ENCODE measurements at regions not wholly inside any gene's neighbourhood (a gene's known extent, or its start where the extent isn't known, plus 50 kb on each side); places are given as distances from the start of the nearest gene placed in this dataset.
A peak's percentile ranks its signal among the peaks of the same experiment; 100 is the strongest.

DNA sequence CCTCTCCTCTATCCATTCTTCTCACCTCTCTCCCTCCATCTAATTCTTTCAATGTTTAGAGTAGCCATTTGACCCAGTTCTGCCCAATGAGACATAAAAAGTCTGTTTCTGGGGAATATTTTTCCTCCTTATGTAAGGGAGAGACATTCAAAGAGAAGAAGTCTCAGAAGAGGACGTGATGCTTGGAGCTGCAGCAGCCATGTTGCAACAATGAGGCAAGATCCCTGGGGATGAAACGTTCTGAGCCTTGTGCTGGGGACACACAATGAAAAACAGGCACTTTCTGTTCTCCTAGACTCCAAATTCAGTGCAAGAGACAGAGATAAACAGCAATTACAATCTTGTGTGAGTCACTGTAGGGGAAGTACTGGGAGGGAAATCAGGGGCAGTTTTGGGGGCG lies 130.8 kb downstream of the FOXL1 start:
- peak overlapping the region in 1 of 7 donors; percentile 27 for H3K4me3 Mint-ChIP-seq
- no peaks in the 10 kb centered on the region for H3K4me1 Mint-ChIP-seq
- peaks cover 3 to 4% of the 10 kb centered on the region in 2 donors for H3K27me3 Mint-ChIP-seq
- Histone ChIP-seq H3K4me3 (ENCODE audit: low read length) (no peak overlapping the region), H3K27me3 (ENCODE audit: insufficient read depth, low read length, poor library complexity, severe bottlenecking) (no peaks in the 10 kb centered on the region), H3K27ac (ENCODE audit: low read depth, low read length) (no peak overlapping the region), H3K4me1 (ENCODE audit: insufficient read depth, low read length) (no peaks in the 10 kb centered on the region), H3K36me3 (ENCODE audit: insufficient read depth, low read length) (no peaks in the 10 kb centered on the region), H3K9me3 (ENCODE audit: low read length) (no peaks in the 10 kb centered on the region)
- CTCF ChIA-PET = no interaction called here
- no peak for DNase-seq
- peaks cover 0 to 4% (median 0%) of the 10 kb centered on the region in 5 donors for H3K9me3 Mint-ChIP-seq
- POLR2A ChIA-PET = no interaction called here
- H3K27ac Mint-ChIP-seq = peak overlapping the region in 1 of 8 donors; percentile 83
- H3K36me3 Mint-ChIP-seq = no peaks in the 10 kb centered on the region

- Histone ChIP-seq H3K27ac (ENCODE audit: low read depth, low read length) (no peak overlapping the region), H3K9me3 (ENCODE audit: low read length) (no peaks in the 10 kb centered on the region), H3K4me3 (ENCODE audit: low read length) (no peak overlapping the region), H3K36me3 (ENCODE audit: insufficient read depth, low read length) (no peaks in the 10 kb centered on the region), H3K27me3 (ENCODE audit: insufficient read depth, low read length, poor library complexity, severe bottlenecking) (no peaks in the 10 kb centered on the region), H3K4me1 (ENCODE audit: insufficient read depth, low read length) (no peaks in the 10 kb centered on the region)
- Mint-ChIP-seq H3K9me3 (peaks cover 0 to 4% (median 0%) of the 10 kb centered on the region in 5 donors), H3K27ac (no peak overlapping the region), H3K4me3 (no peak overlapping the region), H3K36me3 (no peaks in the 10 kb centered on the region), H3K27me3 (peaks cover 3 to 4% of the 10 kb centered on the region in 2 donors), H3K4me1 (no peaks in the 10 kb centered on the region)
- POLR2A ChIA-PET = no interaction called here
- no peak for DNase-seq
- CTCF ChIA-PET = no interaction called here
These were observed 131.7 kb downstream of the FOXL1 start for GRCh38 chr16:86709902-86710601.

DNA sequence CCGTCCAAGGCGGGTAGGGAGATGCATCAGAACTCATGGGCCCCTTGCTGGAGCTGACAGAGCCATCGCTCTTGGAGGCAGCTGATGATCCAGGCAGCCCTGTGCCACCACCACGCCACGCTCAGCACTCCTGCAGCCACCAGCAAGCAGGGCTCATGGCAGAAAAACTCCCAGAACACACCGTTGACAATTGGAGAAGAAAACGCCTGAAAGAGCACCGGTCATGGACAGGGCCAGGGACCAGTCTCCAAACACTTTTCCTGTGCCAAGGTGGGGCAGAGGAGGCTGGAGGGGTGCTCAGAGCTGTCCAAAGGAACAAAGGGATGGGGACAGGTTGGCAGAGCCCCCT lies 132.2 kb downstream of the FOXL1 start:
- no peak overlapping the region for H3K4me3 Mint-ChIP-seq
- no peaks in the 10 kb centered on the region for H3K36me3 ChIP-seq (ENCODE audit: insufficient read depth, low read length)
- ChIA-PET CTCF (no interaction called here), POLR2A (no interaction called here)
- no peaks in the 10 kb centered on the region for H3K4me1 ChIP-seq (ENCODE audit: insufficient read depth, low read length)
- H3K27me3 ChIP-seq (ENCODE audit: insufficient read depth, low read length, poor library complexity, severe bottlenecking) = no peaks in the 10 kb centered on the region
- no peaks in the 10 kb centered on the region for H3K36me3 Mint-ChIP-seq
- peaks cover 0 to 4% (median 0%) of the 10 kb centered on the region in 5 donors for H3K9me3 Mint-ChIP-seq
- H3K27ac ChIP-seq (ENCODE audit: low read depth, low read length) = no peak overlapping the region
- H3K4me1 Mint-ChIP-seq = no peaks in the 10 kb centered on the region
- H3K27me3 Mint-ChIP-seq = peaks cover 1 to 7% of the 10 kb centered on the region in 2 donors
- no peak overlapping the region for H3K4me3 ChIP-seq (ENCODE audit: low read length)
- DNase-seq = no peak
- H3K9me3 ChIP-seq (ENCODE audit: low read length) = no peaks in the 10 kb centered on the region
- H3K27ac Mint-ChIP-seq = no peak overlapping the region

DNA sequence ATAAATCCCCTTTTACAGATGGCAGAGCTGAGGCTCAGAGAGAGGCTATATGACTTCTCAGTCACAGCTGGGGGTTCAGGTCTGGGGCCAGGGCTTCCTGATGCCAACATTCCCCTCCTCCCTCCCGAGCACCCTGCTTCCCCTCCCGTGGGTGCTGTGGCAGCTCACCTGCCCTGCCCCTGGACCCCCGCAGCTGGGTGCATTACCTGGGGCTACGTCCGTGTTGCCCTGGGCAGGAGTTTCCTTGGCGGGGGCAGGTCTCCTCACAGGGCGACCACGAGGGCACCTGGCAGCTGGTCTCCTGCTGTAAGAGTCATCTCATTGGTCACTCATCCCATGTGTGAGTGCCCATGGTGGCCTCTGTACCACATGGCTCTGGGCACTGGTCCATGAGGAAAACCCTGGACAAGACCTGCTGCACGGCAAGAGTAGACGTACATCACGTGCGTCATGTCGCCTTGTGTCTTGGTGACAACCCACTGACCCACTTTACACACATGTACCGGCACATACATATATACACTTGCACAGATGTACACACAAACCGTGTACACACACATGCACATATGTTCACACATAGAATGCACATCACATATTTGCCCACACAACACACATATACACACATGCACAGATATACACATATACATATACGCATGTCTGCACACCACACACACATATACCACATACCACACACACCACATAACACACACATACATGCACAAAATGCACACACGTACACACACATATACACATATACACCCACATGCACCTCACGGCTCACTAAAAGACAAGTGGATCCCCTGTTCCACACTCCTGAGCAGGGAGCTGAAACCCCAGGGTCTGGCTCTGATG lies 134.0 kb downstream of the FOXL1 start:
- Mint-ChIP-seq H3K4me1 (no peaks in the 10 kb centered on the region), H3K27ac (no peak overlapping the region), H3K4me3 (no peak overlapping the region), H3K27me3 (peaks cover 2 to 10% of the 10 kb centered on the region in 2 donors), H3K9me3 (peaks cover 0 to 5% (median 0%) of the 10 kb centered on the region in 5 donors), H3K36me3 (no peaks in the 10 kb centered on the region)
- no peak overlapping the region for H3K4me3 ChIP-seq (ENCODE audit: low read length)
- ChIA-PET CTCF (no interaction called here), POLR2A (no interaction called here)
- H3K9me3 ChIP-seq (ENCODE audit: low read length) = no peaks in the 10 kb centered on the region
- no peaks in the 10 kb centered on the region for H3K27me3 ChIP-seq (ENCODE audit: insufficient read depth, low read length, poor library complexity, severe bottlenecking)
- H3K36me3 ChIP-seq (ENCODE audit: insufficient read depth, low read length) = no peaks in the 10 kb centered on the region
- H3K4me1 ChIP-seq (ENCODE audit: insufficient read depth, low read length) = no peaks in the 10 kb centered on the region
- H3K27ac ChIP-seq (ENCODE audit: low read depth, low read length) = no peak overlapping the region
- DNase-seq = no peak

- Histone ChIP-seq H3K9me3 (ENCODE audit: low read length) (no peaks in the 10 kb centered on the region), H3K4me1 (ENCODE audit: insufficient read depth, low read length) (no peaks in the 10 kb centered on the region), H3K27ac (ENCODE audit: low read depth, low read length) (no peak overlapping the region), H3K36me3 (ENCODE audit: insufficient read depth, low read length) (no peaks in the 10 kb centered on the region), H3K27me3 (ENCODE audit: insufficient read depth, low read length, poor library complexity, severe bottlenecking) (no peaks in the 10 kb centered on the region), H3K4me3 (ENCODE audit: low read length) (no peak overlapping the region)
- Mint-ChIP-seq H3K27ac (no peak overlapping the region), H3K4me3 (no peak overlapping the region), H3K27me3 (peaks cover 6 to 14% of the 10 kb centered on the region in 2 donors), H3K36me3 (no peaks in the 10 kb centered on the region), H3K4me1 (no peaks in the 10 kb centered on the region), H3K9me3 (peaks cover 0 to 3% (median 0%) of the 10 kb centered on the region in 5 donors)
- DNase-seq = no peak
- ChIA-PET POLR2A (no interaction called here), CTCF (no interaction called here)
These were observed 134.8 kb downstream of the FOXL1 start for GRCh38 chr16:86713021-86713631.

DNA sequence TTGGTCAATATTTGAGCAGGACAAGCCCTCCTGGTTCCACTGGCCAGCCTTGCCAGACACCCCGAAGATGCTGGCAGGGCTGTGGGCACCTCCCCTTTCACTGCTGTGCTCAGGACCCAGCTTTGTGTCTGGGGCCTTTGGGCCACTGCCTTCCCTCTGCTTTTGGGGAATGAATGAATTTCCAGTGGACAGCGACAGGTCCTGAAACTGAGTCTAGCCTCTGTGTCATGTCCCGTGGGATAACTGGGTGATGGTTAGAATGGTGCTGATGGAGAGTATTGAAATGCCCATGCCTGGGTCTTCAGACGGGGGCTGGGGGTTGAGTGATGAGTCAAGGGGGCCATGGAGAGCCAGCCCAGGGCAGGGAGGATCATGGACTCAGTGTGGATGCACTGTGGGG lies 135.8 kb downstream of the FOXL1 start:
- Mint-ChIP-seq H3K36me3 (no peaks in the 10 kb centered on the region), H3K4me1 (no peaks in the 10 kb centered on the region), H3K27ac (no peak overlapping the region), H3K4me3 (no peak overlapping the region), H3K9me3 (peaks cover 0 to 2% (median 0%) of the 10 kb centered on the region in 5 donors), H3K27me3 (peaks cover 10 to 14% of the 10 kb centered on the region in 2 donors)
- H3K27ac ChIP-seq (ENCODE audit: low read depth, low read length) = no peak overlapping the region
- CTCF ChIA-PET = no interaction called here
- H3K9me3 ChIP-seq (ENCODE audit: low read length) = no peaks in the 10 kb centered on the region
- H3K27me3 ChIP-seq (ENCODE audit: insufficient read depth, low read length, poor library complexity, severe bottlenecking) = no peaks in the 10 kb centered on the region
- no peak for DNase-seq
- no peak overlapping the region for H3K4me3 ChIP-seq (ENCODE audit: low read length)
- no peaks in the 10 kb centered on the region for H3K36me3 ChIP-seq (ENCODE audit: insufficient read depth, low read length)
- H3K4me1 ChIP-seq (ENCODE audit: insufficient read depth, low read length) = no peaks in the 10 kb centered on the region
- POLR2A ChIA-PET = no interaction called here

- H3K4me3 ChIP-seq (ENCODE audit: low read length) = no peak overlapping the region
- Mint-ChIP-seq H3K27me3 (peaks cover 10 to 12% of the 10 kb centered on the region in 2 donors), H3K27ac (no peak overlapping the region), H3K4me3 (no peak overlapping the region), H3K36me3 (no peaks in the 10 kb centered on the region), H3K4me1 (no peaks in the 10 kb centered on the region), H3K9me3 (peaks cover 0 to 2% (median 0%) of the 10 kb centered on the region in 5 donors)
- H3K36me3 ChIP-seq (ENCODE audit: insufficient read depth, low read length) = no peaks in the 10 kb centered on the region
- H3K27ac ChIP-seq (ENCODE audit: low read depth, low read length) = no peak overlapping the region
- ChIA-PET CTCF (no interaction called here), POLR2A (no interaction called here)
- no peaks in the 10 kb centered on the region for H3K27me3 ChIP-seq (ENCODE audit: insufficient read depth, low read length, poor library complexity, severe bottlenecking)
- H3K4me1 ChIP-seq (ENCODE audit: insufficient read depth, low read length) = no peaks in the 10 kb centered on the region
- no peaks in the 10 kb centered on the region for H3K9me3 ChIP-seq (ENCODE audit: low read length)
- DNase-seq = no peak
These were observed 138.3 kb downstream of the FOXL1 start for GRCh38 chr16:86716649-86717048.

DNA sequence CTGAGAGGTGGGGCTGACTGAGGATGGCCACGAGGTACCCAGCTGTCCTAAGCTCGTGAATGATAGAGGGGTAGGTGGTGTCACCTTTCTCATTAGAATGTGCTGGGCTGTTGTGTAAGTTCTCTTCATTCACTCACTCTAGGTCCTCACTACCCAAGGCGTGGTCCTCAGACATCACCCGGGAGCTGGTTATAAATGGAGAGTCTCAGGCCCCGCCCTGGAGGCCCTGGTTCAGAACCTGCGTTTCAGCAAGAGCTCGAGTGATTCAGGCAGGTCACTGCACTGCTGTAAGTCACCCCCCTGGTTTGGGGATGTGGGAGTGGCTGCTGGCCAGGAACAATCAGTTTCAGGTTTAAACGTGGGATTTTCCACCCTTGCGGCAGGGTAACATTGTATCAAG lies 139.8 kb downstream of the FOXL1 start:
- no peak for DNase-seq
- CTCF ChIA-PET = no interaction called here
- H3K36me3 Mint-ChIP-seq = no peaks in the 10 kb centered on the region
- no peaks in the 10 kb centered on the region for H3K36me3 ChIP-seq (ENCODE audit: insufficient read depth, low read length)
- peaks cover 10% of the 10 kb centered on the region in 2 donors for H3K27me3 Mint-ChIP-seq
- POLR2A ChIA-PET = no interaction called here
- no peak overlapping the region for H3K27ac ChIP-seq (ENCODE audit: low read depth, low read length)
- no peaks in the 10 kb centered on the region for H3K4me1 Mint-ChIP-seq
- H3K27ac Mint-ChIP-seq = no peak overlapping the region
- H3K4me3 ChIP-seq (ENCODE audit: low read length) = no peak overlapping the region
- peaks cover 0 to 2% (median 0%) of the 10 kb centered on the region in 5 donors for H3K9me3 Mint-ChIP-seq
- no peaks in the 10 kb centered on the region for H3K27me3 ChIP-seq (ENCODE audit: insufficient read depth, low read length, poor library complexity, severe bottlenecking)
- H3K9me3 ChIP-seq (ENCODE audit: low read length) = no peaks in the 10 kb centered on the region
- no peak overlapping the region for H3K4me3 Mint-ChIP-seq
- no peaks in the 10 kb centered on the region for H3K4me1 ChIP-seq (ENCODE audit: insufficient read depth, low read length)
